Large intestine (tissue), 3 donors: ENCODE measurements at regions not wholly inside any gene's neighbourhood (a gene's known extent, or its start where the extent isn't known, plus 50 kb on each side); places are given as distances from the start of the nearest gene placed in this dataset.

Experiments
- DNase-seq, 2 donors: peaks; one replicate each; pipeline versions ENCODE4 v3.0.0 to v3.0.0-alpha.2; 2013
- H3K27ac ChIP-seq: one replicate; pipeline ENCODE4 v1.5.1; 2013; ENCODE audit warnings: low read length
- H3K27me3 ChIP-seq: 2 replicates; pipeline ENCODE4 v1.6.1; 2013; ENCODE audit warnings: low read length; ENCODE audit not compliant: control insufficient read depth, insufficient read depth
- H3K36me3 ChIP-seq: 2 replicates; pipeline ENCODE4 v1.6.1; 2013; ENCODE audit warnings: low read length; ENCODE audit not compliant: control insufficient read depth, insufficient read depth
- H3K4me1 ChIP-seq: one replicate; pipeline ENCODE4 v1.6.1; 2013; ENCODE audit warnings: low read length; ENCODE audit not compliant: control insufficient read depth, insufficient read depth
- H3K4me3 ChIP-seq: one replicate; pipeline ENCODE4 v1.5.1; 2013; ENCODE audit warnings: low read length
- H3K9me3 ChIP-seq: one replicate; pipeline ENCODE4 v1.6.1; 2013; ENCODE audit warnings: mild to moderate bottlenecking, low read depth, low read length, moderate library complexity; ENCODE audit not compliant: control insufficient read depth
- WGBS: methylation state at CpG from one replicate; pipeline ENCODE4 v1.1.5; 2013; ENCODE audit warnings: low lambda C conversion rate; ENCODE audit not compliant: insufficient coverage; 5-methylcytosine and 5-hydroxymethylcytosine counted together

GRCh38 chr13:68030152-68030809 is 800.1 kb upstream of the PCDH9 start:
- Histone ChIP-seq H3K36me3 (no peaks in the 10 kb centered on the region), H3K9me3 (no peaks in the 10 kb centered on the region), H3K27ac (no peak overlapping the region), H3K4me3 (no peak overlapping the region), H3K4me1 (no peaks in the 10 kb centered on the region), H3K27me3 (no peaks in the 10 kb centered on the region)
- no peak for DNase-seq
- 100% methylated on average over 1 of the region's 1 CpG for WGBS

DNA sequence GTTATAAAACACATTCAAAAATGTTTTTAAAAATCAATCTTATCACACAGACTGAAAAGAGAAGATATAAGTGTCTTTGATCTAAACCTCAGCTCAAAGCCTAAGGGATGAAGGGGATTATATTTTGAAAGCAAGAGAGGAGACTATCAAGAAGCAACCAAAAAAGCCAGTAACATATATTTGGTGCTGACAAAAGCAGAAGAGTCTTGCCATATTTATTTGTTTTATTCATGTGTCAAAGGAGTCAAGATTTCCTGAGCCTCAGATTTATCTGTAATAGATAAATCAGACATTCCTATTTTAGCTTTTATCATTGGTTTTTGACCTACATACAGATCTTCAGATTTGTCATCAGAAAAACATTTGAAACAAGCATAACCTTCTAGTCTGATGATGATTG is 798.6 kb upstream of the PCDH9 start:
- DNase-seq, result no peak
- no peaks in the 10 kb centered on the region for H3K36me3 ChIP-seq
- no peak overlapping the region for H3K27ac ChIP-seq

GRCh38 chr13:68027306-68027705 is 797.2 kb upstream of the PCDH9 start:
- H3K27ac ChIP-seq, result no peak overlapping the region
- no peaks in the 10 kb centered on the region for H3K9me3 ChIP-seq
- no peaks in the 10 kb centered on the region for H3K4me1 ChIP-seq
- no peak for DNase-seq
- no peaks in the 10 kb centered on the region for H3K36me3 ChIP-seq
- H3K4me3 ChIP-seq, result no peak overlapping the region
- 100% methylated on average over 1 of the region's 4 CpGs for WGBS
- H3K27me3 ChIP-seq, result no peaks in the 10 kb centered on the region

More for the DNA sequence above, 798.6 kb upstream of the PCDH9 start:
- Histone ChIP-seq H3K9me3 (no peaks in the 10 kb centered on the region), H3K27me3 (no peaks in the 10 kb centered on the region), H3K4me1 (no peaks in the 10 kb centered on the region), H3K4me3 (no peak overlapping the region)

GRCh38 chr13:68026077-68026476 is 795.9 kb upstream of the PCDH9 start:
- Histone ChIP-seq H3K4me1 (no peaks in the 10 kb centered on the region), H3K4me3 (no peak overlapping the region), H3K27ac (no peak overlapping the region), H3K36me3 (no peaks in the 10 kb centered on the region), H3K27me3 (no peaks in the 10 kb centered on the region), H3K9me3 (no peaks in the 10 kb centered on the region)
- WGBS, result 77% methylated on average over 3 of the region's 3 CpGs
- no peak for DNase-seq

DNA sequence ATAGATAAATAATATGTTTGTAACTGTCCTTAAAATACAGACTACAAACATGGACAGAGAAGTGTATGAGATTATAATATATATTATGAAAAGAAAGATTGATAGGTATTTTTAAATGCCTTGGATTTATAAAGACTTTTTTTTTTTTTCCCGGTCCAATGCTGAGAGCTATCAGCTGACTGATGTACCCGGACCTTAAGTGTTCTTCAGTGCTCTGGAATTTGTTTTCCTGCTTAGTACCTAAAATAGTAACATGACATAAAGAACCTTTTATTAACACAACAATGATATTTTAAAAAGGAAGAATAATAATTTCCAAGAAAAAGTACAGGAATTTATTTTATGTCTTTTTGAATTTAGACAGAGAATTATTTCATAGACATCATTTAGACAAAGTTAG is 795.5 kb upstream of the PCDH9 start:
- 52% methylated on average over 2 of the region's 2 CpGs for WGBS
- DNase-seq, result no peak
- Histone ChIP-seq H3K27ac (no peak overlapping the region), H3K27me3 (no peaks in the 10 kb centered on the region), H3K4me1 (no peaks in the 10 kb centered on the region), H3K36me3 (no peaks in the 10 kb centered on the region), H3K9me3 (no peaks in the 10 kb centered on the region), H3K4me3 (no peak overlapping the region)

DNA sequence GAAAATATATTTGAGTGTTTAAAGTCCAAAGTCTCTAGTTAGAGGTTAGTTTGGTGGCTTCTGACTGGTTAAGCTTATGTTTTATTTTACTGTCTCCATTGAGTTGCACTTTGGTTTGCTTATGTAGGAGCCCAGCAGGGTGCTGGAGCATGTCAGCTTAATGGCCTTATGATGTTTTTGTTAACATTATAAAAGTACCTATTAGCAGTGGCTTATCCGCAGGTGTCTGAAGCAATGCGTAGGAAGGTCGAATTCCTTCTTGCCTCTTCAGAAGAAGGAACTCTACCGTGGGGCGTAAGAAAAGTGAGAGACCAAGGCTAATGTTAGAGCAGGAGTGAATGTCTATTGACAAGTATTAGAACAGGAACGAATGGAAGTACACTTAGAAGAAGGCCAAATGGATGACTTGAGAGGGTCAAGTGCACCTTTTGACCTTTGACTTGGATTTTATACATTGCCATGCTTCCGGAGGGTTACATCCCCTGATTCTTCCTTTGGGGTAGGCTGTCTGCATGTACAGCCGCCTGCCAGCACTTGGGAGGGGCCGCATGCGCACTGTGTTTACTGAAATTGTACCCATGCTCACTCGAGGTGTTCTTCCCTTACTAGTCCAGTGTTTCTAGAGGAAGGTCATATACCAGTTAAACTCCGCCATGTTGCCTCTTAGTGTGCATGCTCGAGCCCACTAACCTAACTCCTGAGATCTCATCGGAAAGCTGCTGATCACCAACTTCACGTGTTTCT is 793.9 kb upstream of the PCDH9 start:
- H3K27ac ChIP-seq, result no peak overlapping the region
- H3K9me3 ChIP-seq, result no peaks in the 10 kb centered on the region

DNA sequence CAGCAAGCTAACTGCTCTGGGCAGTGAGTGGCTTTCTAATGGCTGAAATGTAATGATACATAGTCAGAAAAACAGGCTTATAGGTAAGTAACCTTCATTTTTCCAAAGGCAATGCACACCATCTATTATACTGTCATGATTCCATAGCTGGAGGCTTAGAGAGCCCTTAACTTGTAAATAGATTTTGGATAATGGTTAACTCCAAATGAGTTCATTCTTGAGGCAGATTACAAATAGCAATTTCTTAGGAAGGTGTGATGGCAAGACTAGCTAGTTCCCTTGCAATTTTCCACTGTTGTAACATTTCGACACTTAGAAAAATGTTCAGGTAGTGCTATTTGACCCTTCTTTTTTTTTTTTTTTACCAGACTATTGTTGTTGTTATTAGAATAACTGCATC is 789.8 kb upstream of the PCDH9 start:
- WGBS, result 100% methylated on average over 1 of the region's 1 CpG
- no peaks in the 10 kb centered on the region for H3K36me3 ChIP-seq
- H3K9me3 ChIP-seq, result no peaks in the 10 kb centered on the region
- no peak overlapping the region for H3K27ac ChIP-seq
- no peaks in the 10 kb centered on the region for H3K4me1 ChIP-seq
- no peak for DNase-seq
- H3K27me3 ChIP-seq, result no peaks in the 10 kb centered on the region
- H3K4me3 ChIP-seq, result no peak overlapping the region

More for the DNA sequence above, 793.9 kb upstream of the PCDH9 start:
- 80% methylated on average over 6 of the region's 15 CpGs for WGBS
- Histone ChIP-seq H3K4me3 (no peak overlapping the region), H3K4me1 (no peaks in the 10 kb centered on the region), H3K27me3 (no peaks in the 10 kb centered on the region), H3K36me3 (no peaks in the 10 kb centered on the region)
- DNase-seq, result no peak

DNA sequence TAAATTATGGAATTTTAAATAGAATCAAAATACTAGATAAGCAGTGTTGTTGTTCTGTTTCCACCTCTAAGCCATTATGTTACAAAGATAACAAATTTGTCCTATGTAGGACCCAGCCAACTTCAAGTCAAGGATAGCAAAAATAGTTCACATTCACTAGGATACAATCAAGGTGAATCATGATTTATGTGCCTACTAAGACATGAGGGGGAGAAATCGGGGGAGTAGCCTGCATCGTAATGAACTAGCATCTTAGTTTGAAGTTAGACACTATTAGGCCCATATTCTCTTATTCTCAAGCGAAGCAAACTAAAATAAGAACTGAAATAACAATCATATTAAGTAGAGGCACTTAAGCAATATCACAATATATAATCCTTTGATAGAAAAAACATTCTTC is 779.4 kb upstream of the PCDH9 start:
- no peak overlapping the region for H3K4me3 ChIP-seq
- H3K9me3 ChIP-seq, result no peaks in the 10 kb centered on the region
- H3K4me1 ChIP-seq, result no peaks in the 10 kb centered on the region
- H3K27ac ChIP-seq, result no peak overlapping the region
- no peaks in the 10 kb centered on the region for H3K36me3 ChIP-seq
- WGBS, result 100% methylated on average over 1 of the region's 3 CpGs
- no peak for DNase-seq
- H3K27me3 ChIP-seq, result no peaks in the 10 kb centered on the region

GRCh38 chr13:68007576-68007975 is 777.4 kb upstream of the PCDH9 start:
- Histone ChIP-seq H3K4me3 (no peak overlapping the region), H3K4me1 (no peaks in the 10 kb centered on the region), H3K27me3 (no peaks in the 10 kb centered on the region), H3K36me3 (no peaks in the 10 kb centered on the region), H3K9me3 (no peaks in the 10 kb centered on the region), H3K27ac (no peak overlapping the region)
- WGBS, result 60% methylated on average over 1 of the region's 1 CpG
- no peak for DNase-seq

- no peaks in the 10 kb centered on the region for H3K4me1 ChIP-seq
- no CpG with 5 or more reads among the region's 11 CpGs for WGBS
- H3K36me3 ChIP-seq, result no peaks in the 10 kb centered on the region
- H3K9me3 ChIP-seq, result no peaks in the 10 kb centered on the region
- no peaks in the 10 kb centered on the region for H3K27me3 ChIP-seq
- DNase-seq, result no peak
- H3K4me3 ChIP-seq, result no peak overlapping the region
- H3K27ac ChIP-seq, result no peak overlapping the region
Observed at GRCh38 chr13:67996101-67996500, 766.0 kb upstream of the PCDH9 start.

GRCh38 chr13:67990868-67991267 is 760.7 kb upstream of the PCDH9 start:
- no peak overlapping the region for H3K4me3 ChIP-seq
- DNase-seq, result no peak
- no peaks in the 10 kb centered on the region for H3K9me3 ChIP-seq
- no CpG with 5 or more reads among the region's 4 CpGs for WGBS
- no peaks in the 10 kb centered on the region for H3K4me1 ChIP-seq
- no peaks in the 10 kb centered on the region for H3K36me3 ChIP-seq
- no peaks in the 10 kb centered on the region for H3K27me3 ChIP-seq
- no peak overlapping the region for H3K27ac ChIP-seq
